ENCODE measurements at regions not wholly inside any gene's neighbourhood (a gene's known extent, or its start where the extent isn't known, plus 50 kb on each side); places are given as distances from the start of the nearest gene placed in this dataset.
"Not testable (repeated sequence)": the region's sequence is repeated elsewhere in the genome, so short reads cannot be mapped to it uniquely, and the experiment has no call there.

DNA sequence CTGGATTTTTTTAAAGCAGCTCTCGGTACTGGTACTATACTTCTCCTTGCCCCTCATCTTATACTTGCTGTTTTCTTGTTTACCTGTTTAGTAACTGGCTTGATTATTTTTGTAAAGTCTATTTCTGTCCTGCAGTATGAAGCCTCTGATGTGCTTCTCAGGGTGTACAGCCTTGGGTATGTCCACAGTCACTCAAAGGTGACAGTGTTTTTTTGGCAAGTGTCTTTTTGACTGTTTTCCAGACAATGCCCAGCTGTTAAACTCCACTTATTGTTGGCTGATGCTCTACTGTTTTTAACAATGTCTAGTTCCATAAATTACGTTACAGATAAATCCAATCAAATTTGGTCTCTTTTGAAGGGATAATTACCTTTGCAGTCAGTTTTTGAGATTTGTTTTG, 475.2 kb downstream of the JRKL start:
- no peaks in the 10 kb centered on the region for H3K36me3 ChIP-seq
- peaks cover 16% of the 10 kb centered on the region for H3K4me1 ChIP-seq
- no peak for TF ChIP-seq Cebpa-rat (IDR thresholded peaks at IDR 0.05)
- peaks cover 10% of the 10 kb centered on the region for H3K9me3 ChIP-seq
- H3K4me2 ChIP-seq: peak overlapping the region; percentile 47
- no peaks in the 10 kb centered on the region for H4K20me1 ChIP-seq
- H3K27me3 ChIP-seq: no peaks in the 10 kb centered on the region
- H3K9ac ChIP-seq: no peak overlapping the region
- no peak overlapping the region for H3K4me3 ChIP-seq
- no peak overlapping the region for H3K27ac ChIP-seq

DNA sequence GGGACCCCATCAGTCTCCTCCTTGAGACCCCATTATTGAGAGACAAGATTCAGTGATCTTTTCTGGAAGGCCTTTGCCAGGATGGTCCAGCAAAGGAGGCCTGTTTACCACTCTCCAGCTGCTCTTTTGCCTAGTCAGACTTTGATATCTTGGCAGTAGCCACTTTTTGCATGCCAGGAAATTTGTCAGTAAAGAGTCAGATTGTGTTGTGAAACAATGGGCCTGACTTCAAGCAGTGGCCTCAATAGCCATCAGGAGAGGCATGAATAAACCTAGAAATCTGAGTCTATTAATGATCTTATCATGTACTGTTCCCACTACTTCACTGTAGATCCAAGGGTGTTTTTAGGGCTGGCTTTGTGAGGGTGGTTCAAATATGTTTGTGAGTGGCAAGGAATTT, 479.4 kb downstream of the JRKL start:
- Histone ChIP-seq H3K4me1 (peaks cover 16% of the 10 kb centered on the region), H3K9ac (no peak overlapping the region), H3K36me3 (no peaks in the 10 kb centered on the region), H4K20me1 (no peaks in the 10 kb centered on the region), H3K27ac (no peak overlapping the region), H3K4me3 (no peak overlapping the region), H3K27me3 (no peaks in the 10 kb centered on the region), H3K9me3 (no peaks in the 10 kb centered on the region), H3K4me2 (no peak overlapping the region)
- TF ChIP-seq Cebpa-rat (IDR thresholded peaks at IDR 0.05): no peak

GRCh38 chr11:96875712-96876111, 485.9 kb downstream of the JRKL start:
- no peaks in the 10 kb centered on the region for H4K20me1 ChIP-seq
- no peak overlapping the region for H3K4me2 ChIP-seq
- no peak overlapping the region for H3K27ac ChIP-seq
- H3K4me1 ChIP-seq: no peaks in the 10 kb centered on the region
- H3K27me3 ChIP-seq: no peaks in the 10 kb centered on the region
- H3K9ac ChIP-seq: no peak overlapping the region
- H3K9me3 ChIP-seq: peaks cover 18% of the 10 kb centered on the region
- no peaks in the 10 kb centered on the region for H3K36me3 ChIP-seq
- no peak overlapping the region for H3K4me3 ChIP-seq
- TF ChIP-seq Cebpa-rat (IDR thresholded peaks at IDR 0.05): no peak

DNA sequence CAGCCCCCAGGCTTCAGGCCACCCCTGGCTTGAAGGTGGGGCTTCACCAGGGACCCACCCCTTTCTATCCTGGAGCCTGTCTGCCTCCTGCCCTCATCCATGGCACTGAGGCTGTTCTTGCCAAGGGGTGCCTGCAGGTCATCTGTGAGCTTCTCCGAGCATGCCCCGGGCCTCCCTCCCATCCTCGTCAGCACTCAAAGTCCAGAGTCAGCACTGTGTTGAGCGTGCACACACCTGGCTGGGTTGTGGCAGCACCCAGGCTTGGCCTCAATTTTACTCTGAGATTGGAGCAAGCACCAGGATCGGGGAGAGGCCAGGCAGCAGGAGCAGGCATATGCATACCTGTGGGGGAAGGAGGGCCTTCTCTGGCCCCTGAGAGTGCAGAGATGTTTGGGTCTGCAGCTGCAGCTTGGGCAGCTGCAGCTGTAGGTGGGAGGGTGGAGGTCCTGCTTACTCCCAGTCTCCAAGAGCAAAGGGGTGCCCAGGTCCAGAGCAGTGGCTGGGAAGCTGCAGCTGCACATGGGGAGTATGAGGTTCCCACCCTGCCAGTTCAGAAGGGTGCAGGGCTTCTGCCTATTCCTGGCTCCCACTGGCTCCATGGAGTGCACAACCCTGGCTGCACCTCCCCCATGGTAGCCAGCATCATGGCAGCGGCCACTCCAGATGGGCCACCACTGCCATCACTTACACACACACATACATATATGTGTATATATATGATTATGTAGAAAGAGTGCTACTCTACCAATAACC, 488.7 kb downstream of the JRKL start:
- no peak overlapping the region for H3K27ac ChIP-seq
- H3K9me3 ChIP-seq: peaks cover 18% of the 10 kb centered on the region
- H3K4me1 ChIP-seq: no peaks in the 10 kb centered on the region
- no peak overlapping the region for H3K4me3 ChIP-seq
- TF ChIP-seq Cebpa-rat (IDR thresholded peaks at IDR 0.05): no peak
- no peaks in the 10 kb centered on the region for H3K36me3 ChIP-seq
- H3K27me3 ChIP-seq: no peaks in the 10 kb centered on the region
- H4K20me1 ChIP-seq: no peaks in the 10 kb centered on the region
- no peak overlapping the region for H3K9ac ChIP-seq
- H3K4me2 ChIP-seq: no peak overlapping the region

- not testable (repeated sequence) for H3K27ac ChIP-seq, H4K20me1 ChIP-seq, H3K27me3 ChIP-seq, H3K4me2 ChIP-seq, H3K4me3 ChIP-seq, H3K36me3 ChIP-seq, H3K9ac ChIP-seq, H3K4me1 ChIP-seq
- peaks cover 13% of the 10 kb centered on the region for H3K9me3 ChIP-seq
Observed at GRCh38 chr11:96882622-96883021, 492.8 kb downstream of the JRKL start.

- Histone ChIP-seq H3K4me3 (no peak overlapping the region), H3K4me2 (no peak overlapping the region), H4K20me1 (no peaks in the 10 kb centered on the region), H3K27me3 (no peaks in the 10 kb centered on the region), H3K27ac (no peak overlapping the region), H3K9me3 (no peaks in the 10 kb centered on the region), H3K4me1 (no peaks in the 10 kb centered on the region), H3K9ac (no peak overlapping the region), H3K36me3 (no peaks in the 10 kb centered on the region)
- no peak for TF ChIP-seq Cebpa-rat (IDR thresholded peaks at IDR 0.05)
Observed at GRCh38 chr11:96885405-96885804, 495.6 kb downstream of the JRKL start.

DNA sequence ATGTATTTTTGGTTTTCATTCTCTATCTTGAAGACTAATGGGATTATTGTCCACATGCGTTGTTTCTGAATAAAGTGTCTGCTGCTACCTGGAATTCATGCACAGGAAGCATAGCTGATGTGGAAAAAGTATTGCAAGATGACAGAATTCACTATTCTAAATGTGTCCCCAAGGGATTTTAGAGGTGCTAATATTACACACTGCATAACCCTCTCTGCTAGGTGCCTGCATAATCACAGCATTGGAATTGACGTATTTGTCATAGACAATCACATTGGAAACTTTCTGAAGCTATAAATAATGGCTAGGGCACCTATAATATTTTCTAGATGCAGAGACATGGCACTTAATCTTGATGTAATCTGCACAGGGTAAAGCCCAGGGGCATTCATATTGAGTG, 496.1 kb downstream of the JRKL start:
- Histone ChIP-seq H3K27ac (no peak overlapping the region), H3K36me3 (no peaks in the 10 kb centered on the region), H3K27me3 (no peaks in the 10 kb centered on the region), H3K9ac (no peak overlapping the region), H3K9me3 (no peaks in the 10 kb centered on the region), H3K4me2 (no peak overlapping the region), H3K4me1 (no peaks in the 10 kb centered on the region), H4K20me1 (no peaks in the 10 kb centered on the region), H3K4me3 (no peak overlapping the region)
- TF ChIP-seq Cebpa-rat (IDR thresholded peaks at IDR 0.05): no peak

DNA sequence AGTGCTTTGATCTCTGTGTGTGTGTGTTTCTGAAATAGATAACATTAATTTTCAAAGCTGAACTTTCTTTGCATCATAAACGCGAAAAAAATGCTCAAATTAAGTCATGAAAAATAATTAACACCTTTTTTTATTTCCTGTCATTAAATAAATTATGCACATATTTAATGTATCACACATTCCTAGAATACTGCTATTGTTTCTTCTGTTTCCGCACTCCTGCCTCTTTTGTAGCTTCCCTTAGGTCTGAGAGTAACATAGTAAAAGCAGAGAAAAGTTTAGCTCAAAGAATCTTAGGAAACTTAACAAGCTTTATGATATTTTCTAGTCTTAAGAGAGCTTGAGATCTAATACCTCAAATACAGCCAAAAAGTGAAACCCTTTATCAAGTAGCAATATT, 504.2 kb downstream of the JRKL start:
- Histone ChIP-seq H4K20me1 (no peaks in the 10 kb centered on the region), H3K9ac (no peak overlapping the region), H3K27me3 (no peaks in the 10 kb centered on the region), H3K4me2 (no peak overlapping the region), H3K9me3 (no peaks in the 10 kb centered on the region), H3K36me3 (no peaks in the 10 kb centered on the region), H3K4me1 (no peaks in the 10 kb centered on the region), H3K4me3 (no peak overlapping the region), H3K27ac (no peak overlapping the region)
- TF ChIP-seq Cebpa-rat (IDR thresholded peaks at IDR 0.05): no peak

DNA sequence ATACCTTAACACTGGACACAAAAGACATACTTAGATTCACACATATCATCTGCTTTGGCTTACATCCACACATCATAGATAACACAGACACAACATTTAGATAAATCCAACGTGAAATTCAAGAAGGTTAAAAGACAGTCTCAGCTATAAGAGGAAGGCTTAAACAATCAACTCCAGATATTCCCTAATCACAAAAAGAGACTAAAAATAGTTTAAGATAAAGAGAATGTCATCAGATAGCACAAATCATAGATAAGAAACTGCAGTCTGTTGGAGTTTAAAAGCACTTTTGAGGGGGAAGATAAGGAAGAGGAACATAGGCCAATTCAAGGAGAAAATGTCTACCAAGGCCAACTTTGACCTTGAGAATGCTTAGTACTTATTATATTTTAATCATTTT, 504.8 kb downstream of the JRKL start:
- Histone ChIP-seq H3K9me3 (no peaks in the 10 kb centered on the region), H3K4me2 (no peak overlapping the region), H3K27ac (no peak overlapping the region), H3K36me3 (no peaks in the 10 kb centered on the region), H3K9ac (no peak overlapping the region), H3K4me1 (no peaks in the 10 kb centered on the region), H4K20me1 (no peaks in the 10 kb centered on the region), H3K4me3 (no peak overlapping the region), H3K27me3 (no peaks in the 10 kb centered on the region)
- no peak for TF ChIP-seq Cebpa-rat (IDR thresholded peaks at IDR 0.05)

DNA sequence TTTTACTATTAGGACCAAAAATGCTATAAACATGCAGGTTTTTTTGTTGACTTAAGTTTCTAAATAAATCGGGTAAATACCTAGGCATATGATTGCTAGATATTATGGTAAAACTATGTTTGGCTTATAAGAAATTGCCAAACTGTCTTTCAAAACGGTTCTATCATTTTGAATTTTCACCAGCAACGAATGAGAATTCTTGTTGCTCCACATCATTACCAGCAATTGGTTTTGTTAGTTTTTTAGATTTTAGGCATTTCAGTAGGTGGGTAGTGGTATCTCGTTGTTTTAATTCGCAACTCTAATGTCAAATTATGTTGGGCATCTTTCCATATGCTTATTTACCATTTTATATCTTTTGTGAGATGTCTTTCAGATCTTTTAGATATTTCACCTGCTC, 510.2 kb downstream of the JRKL start:
- TF ChIP-seq Cebpa-rat (IDR thresholded peaks at IDR 0.05): no peak
- H3K27ac ChIP-seq: no peak overlapping the region
- H3K36me3 ChIP-seq: no peaks in the 10 kb centered on the region
- H3K4me2 ChIP-seq: no peak overlapping the region
- no peaks in the 10 kb centered on the region for H3K27me3 ChIP-seq
- no peaks in the 10 kb centered on the region for H4K20me1 ChIP-seq
- H3K4me3 ChIP-seq: no peak overlapping the region
- H3K9me3 ChIP-seq: no peaks in the 10 kb centered on the region
- H3K9ac ChIP-seq: no peak overlapping the region
- H3K4me1 ChIP-seq: no peaks in the 10 kb centered on the region

- H3K9me3 ChIP-seq: no peaks in the 10 kb centered on the region
- no peaks in the 10 kb centered on the region for H4K20me1 ChIP-seq
- H3K27me3 ChIP-seq: no peaks in the 10 kb centered on the region
- H3K4me1 ChIP-seq: no peaks in the 10 kb centered on the region
- TF ChIP-seq Cebpa-rat (IDR thresholded peaks at IDR 0.05): no peak
- H3K27ac ChIP-seq: no peak overlapping the region
- H3K4me2 ChIP-seq: no peak overlapping the region
- H3K4me3 ChIP-seq: no peak overlapping the region
- no peaks in the 10 kb centered on the region for H3K36me3 ChIP-seq
- H3K9ac ChIP-seq: no peak overlapping the region
Observed at GRCh38 chr11:96905143-96905542, 515.3 kb downstream of the JRKL start.

All from BLaER1 (cell line).